Hematopoietic multipotent progenitor cell treated with erythropoietin and hydrocortisone succinate and interleukin-3 and kit ligand, for 17 days (in vitro differentiated cells): ENCODE measurements at regions not wholly inside any gene's neighbourhood (a gene's known extent, or its start where the extent isn't known, plus 50 kb on each side); places are given as distances from the start of the nearest gene placed in this dataset.

ENCODE experiments used
- DNase-seq: peaks from one replicate; pipeline ENCODE4 v3.0.0-alpha.2; 2015; ENCODE audit warnings: low spot score

DNA sequence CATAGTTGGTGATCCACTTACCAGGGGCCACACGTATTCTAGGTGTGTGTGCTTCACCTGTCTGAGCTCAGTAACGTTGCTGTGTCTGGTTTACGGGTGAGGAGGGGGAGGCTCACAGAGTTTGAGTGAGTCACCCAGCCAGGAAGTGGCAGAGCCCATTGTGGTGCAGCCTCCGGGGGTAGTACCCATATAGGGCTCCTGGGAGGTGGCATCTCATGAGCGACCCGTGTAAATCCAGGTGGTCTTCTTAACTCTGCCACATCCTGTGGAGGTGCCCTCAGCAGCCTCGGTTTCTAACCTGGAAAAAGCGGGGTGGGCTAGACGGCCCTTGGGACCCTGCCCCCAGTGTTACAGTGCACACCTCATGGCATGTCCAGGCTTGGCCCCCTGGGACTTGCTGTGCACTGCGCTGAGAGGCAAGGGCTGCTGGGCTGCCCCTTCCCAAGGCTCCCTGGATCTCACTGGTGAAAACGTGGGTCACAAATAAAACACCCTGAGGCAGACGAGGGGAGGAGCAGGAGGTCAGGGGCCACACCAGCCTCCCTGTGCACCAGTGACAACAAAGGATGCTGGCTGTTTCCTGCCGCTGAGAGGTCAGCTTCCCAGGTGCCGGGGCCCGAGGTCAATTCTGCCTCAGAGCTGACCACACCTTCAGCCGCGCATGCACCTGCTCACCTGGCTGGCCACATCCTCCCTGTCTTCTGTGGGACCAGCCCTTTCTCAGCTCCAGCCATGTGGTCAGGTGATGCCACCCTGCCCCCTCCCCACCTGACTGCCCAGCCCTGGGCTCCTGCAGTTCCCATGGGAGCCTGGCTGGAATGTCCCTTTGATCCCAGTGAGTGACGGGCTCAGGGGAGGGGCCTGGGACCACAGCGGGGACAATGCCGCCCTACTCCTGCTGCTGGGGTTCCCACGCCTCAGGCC, 305.1 kb downstream of the CTTN start:
- no peak for DNase-seq

DNA sequence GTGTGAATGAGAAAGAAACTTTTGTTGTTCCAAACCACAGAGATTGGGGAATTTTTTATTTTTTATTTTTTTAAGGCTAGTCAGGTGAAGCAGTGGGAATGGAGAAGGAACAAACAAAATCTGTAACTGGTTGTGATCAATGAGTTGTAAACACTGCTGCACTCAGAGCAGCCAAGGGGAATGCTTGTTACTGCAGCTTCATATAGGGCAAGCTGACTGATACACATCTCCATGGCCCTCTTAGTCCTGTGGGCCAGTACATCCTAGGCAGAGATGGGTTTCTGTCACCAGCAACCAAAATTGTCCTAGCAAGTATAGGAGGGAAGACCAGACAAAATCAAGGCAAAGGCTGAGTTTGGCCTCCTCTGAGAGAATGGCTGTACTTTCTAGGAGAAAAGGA, 306.8 kb downstream of the CTTN start:
- no peak for DNase-seq

DNA sequence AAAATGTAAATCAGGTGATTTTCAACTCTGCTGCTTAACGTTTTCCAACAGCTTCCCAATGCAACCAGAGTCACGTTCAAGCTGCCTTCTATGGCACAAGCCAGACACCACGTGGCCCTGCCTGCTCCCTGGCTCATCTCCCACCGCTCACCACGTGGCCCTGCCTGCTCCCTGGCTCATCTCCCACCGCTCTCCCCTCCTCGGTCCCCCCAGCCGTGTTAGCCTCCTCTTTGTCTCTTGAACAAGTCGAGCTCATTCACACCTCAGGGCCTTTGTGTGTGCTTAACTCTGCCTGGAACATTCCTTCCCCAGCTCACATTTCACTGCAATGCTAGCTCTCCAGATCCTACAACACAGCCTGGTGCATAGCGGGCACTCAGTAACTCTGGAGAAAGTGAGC, 307.6 kb downstream of the CTTN start:
- DNase-seq = no peak

DNA sequence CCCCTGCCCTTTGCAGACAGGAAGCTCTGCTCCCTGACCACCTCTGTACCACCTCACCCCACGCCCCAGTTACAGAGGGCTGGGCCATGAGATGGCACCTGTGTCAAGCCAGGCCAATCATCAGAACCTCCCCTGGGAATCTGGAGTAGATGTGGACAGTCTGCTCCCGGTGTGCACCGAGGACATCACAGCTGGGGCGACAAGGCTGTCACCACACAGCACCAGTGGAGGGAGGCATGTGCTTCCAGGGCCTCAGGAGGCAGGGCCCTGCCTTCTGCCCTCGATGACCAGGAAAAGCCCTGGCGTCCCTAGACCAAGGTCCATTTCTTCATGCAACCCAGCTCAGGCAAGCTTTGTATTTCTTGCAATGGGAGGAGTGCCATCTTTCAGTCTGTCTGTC, 309.5 kb downstream of the CTTN start:
- no peak for DNase-seq

DNA sequence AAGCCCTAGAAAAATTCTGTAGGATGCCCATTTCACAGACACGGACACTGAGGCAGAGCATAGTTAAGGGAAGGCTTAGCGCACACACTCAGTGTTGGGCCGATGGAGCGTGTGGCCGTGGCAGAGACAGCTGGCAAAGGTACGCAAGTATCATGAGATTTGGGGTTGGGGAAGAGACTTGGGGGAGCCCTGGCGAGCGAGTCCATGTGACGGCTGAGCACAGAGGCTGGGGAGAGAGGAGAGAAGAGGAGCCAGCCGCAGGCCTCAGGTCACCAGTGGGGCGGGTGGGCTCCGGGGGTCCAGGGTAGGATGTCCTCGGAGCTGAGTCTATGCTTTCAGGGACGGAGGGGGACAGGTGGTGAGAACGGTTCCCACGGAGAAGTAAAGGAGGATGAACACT, 311.3 kb downstream of the CTTN start:
- no peak for DNase-seq

DNA sequence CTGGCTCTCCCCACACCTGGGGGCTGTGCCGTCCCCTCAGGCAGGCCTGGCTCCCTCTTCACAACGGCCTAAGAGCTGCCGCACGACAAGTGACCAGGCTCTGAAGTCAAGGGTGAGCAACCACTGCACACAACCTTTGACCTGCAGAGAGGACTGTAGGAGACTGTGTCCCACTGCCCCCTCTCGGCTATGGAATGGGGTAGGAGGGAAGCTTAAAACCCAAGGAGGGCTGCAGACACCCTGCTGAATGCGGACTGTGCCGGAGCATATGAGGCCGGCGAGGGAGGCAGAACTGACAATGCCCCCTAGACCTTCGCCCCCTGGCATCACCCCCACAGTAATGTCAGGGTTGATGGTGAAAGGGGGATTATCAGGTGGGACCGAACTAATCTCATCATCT, 311.9 kb downstream of the CTTN start:
- no peak for DNase-seq

DNA sequence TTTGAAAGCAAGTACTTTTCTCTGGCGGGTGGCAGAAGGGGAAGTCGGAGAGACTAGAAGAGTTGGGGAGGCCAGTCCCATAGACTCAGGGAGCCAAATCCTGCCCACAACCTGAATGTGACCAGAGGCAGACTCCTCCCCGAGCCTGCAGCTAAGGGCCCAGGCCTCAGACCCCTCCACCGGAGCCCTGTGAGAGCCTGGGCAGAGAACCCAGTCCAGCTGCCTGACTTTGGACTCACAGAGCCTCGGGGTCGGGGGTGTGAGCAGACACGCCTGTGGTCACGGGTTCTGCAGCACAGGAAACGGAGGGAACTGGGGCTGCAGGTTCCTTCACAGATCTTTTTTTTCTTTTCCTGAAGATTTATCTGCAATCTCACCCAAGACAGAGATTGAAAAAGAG, 312.3 kb downstream of the CTTN start:
- no peak for DNase-seq

DNA sequence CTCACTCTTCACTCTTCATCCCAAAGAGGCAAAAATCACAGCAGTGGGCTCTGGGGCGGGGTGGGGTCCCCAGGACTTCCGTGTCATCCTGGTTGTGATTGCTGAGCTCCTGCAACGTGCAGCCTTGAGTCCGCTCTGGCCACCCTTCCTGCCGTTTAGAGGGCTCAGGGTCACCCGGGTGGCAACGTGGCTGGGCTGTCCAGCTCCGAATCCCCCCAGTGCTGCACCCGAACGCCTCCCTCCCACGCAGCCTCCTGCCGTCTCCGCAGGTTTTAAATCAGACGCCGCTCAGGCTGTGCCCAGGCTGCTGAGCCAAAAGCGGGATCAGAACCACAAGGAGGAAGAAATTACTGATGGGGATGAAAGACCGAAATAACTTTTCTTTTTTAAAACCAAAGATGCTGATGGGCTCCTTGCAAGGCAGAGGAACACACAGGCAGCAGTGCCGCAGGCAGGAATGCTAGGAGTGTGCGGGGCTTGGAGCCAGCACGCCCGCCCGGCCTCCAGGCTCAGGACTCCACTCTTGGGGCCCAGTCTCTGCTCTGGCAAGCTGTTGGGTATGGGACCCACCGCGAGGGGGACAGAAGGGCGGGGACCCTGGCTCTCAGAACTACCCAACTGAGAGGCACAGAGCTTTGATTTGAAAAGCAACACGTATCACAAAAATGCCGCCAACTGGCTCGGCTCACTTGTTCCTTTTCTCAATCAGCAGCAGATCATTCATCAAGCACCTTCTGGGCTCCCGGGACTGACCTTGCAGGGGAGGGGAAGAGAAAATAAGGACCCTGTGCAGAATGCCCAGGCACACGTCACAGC, 313.0 kb downstream of the CTTN start:
- no peak for DNase-seq

DNA sequence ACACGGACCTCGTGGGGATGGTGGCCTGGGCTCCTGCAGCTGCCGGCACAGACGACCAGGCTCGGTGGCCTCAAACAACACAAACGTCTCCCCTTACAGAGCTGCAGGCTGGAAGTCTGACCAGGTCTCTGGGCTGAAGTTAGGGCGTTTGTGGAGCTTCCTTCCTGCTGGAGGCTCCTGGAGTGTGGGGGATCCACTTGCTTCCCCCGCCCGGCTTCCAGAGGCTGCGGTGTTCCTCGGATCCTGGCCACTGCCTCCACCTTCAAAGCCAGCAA, 313.5 kb downstream of the CTTN start:
- DNase-seq = no peak

DNA sequence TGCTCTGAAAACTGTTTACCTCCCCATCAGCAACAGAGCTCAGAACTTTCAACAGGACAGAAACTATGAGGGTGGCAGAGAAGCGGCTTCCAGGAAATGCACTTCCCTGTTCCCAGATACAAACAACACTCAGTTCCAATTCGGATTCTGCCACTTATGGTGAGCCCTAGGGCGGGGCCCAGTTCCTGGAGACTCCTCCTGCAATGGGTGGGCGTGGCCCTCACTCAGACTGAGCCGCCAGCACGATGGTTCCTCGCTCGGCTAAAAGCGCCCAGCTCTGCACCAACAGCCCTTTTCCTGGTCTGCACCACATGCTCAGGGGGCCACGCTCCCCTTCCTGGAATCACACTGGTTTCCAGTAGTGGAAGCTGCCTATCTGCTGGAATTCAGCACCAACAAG, 314.1 kb downstream of the CTTN start:
- DNase-seq = no peak

DNA sequence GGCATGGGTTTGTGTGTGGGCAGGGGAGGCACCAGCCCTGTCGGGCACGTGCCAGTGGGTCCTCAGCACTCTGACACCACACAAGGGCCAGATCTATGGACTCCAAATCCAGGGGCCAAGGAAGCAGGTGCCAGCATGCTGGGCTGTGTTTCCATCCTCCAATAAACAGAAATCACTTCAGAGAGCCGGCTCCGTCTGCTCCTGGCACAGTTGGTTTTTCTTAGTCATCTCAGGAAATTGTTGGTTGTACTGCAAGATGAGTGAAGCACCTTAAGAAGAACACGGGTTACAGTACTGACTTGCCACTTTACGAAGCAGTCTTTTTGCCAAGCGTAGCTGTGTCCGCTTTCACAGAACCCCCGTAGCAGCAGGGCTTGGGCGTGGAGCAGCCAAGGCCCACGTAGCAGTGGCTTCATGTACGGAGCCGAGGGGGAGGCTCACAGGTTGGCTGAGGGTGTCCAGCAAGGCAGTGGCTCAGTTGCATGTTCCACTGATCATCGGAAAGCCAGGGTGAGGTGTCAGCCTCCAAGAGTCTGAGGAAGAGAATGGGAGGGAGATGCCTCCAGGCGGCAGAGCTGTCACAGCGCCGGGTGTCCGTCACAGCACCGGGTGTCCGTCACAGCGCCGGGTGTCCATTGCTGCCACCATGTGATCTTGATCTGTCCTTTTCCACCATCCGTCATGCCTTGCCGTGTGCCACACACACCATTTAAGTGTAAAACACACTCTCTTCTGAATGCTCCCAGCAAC, 314.9 kb downstream of the CTTN start:
- DNase-seq = no peak

DNA sequence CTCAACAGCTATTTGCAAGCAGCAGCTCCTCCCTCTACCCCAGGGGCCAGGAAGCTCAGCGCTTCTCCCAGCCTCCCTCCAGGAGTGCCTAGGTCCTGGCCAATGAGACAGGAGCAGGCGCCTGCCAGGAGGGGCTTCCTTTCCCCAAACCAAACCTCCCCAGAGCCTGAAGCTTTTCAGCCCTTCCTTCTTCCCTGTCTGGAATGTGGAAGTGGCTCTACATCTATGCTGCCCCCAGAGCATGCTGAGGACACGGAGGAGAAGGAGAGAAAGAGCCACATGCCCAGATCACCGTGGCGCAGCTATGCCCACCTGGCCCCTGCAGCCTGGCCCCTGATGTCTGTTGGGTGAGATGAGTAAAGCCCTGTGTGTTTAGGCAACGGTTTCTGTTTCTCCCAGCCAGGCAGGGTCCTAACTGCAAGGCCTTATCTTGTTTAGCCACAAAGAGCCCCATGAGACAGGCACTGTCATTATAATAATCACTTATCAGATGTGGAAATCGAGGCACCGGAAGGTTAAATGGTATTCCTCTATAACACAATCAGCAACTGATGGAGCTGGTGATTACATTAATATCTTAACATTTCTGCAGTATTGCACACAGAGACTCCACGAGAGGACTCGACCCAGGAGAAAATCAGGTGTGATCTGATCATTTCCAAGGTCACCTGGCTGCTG, 315.8 kb downstream of the CTTN start:
- no peak for DNase-seq

DNA sequence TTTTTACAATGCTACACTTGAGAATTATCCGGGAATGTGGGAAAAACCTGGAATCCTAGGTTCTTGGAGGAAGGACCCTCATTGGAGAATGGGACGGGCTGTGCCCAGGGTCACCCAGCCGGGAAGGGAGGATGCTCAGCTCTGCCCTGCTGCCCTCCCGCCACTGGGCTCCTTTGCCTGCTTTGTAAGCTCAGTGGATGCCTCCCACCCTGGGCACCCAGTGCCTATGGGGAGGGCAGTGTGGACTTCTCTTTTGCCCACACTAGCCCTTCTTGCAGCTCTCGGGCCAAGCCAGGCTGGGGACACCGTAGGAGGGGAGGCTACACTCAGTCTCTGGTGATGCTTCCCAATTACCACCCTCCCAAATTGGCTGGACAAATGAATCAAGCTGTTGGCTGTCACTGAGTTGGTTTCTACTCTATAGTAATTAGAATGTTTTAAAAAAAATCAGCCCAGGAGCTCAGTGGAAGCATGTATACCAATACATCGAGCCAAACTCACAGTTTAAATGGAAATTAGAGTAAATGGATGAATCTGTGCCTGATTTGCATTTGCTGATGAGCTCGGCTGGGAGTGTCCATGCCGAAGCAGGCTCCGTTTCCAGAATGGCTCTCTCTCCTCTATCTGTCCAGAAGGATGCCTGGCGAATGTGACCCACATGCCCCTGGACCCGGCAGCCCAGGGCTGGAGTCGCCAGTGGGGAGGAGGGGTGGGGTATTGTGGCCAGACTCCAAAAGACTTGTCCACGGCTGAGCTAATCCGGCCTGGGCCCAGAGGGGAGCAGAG, 317.0 kb downstream of the CTTN start:
- DNase-seq = no peak

DNA sequence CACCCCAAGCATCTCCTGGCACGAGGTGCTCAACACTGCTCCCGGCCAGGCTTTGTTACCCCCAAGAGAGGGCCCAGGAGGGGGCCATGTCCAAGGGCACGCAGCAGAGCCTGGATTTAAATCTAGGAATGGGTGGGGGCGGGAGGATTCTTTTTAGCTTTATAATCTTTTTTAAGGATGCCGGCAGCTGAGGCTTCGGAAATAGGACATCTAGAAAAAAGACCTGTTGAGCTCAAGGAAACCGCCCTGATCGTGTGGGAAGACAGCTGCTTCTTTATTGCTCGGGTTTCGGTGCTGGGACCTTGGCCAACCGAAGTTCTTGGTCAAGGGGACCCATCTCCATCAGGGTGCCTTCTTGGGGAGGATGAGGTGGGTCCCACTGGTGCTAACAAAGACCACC, 317.9 kb downstream of the CTTN start:
- DNase-seq = no peak

DNA sequence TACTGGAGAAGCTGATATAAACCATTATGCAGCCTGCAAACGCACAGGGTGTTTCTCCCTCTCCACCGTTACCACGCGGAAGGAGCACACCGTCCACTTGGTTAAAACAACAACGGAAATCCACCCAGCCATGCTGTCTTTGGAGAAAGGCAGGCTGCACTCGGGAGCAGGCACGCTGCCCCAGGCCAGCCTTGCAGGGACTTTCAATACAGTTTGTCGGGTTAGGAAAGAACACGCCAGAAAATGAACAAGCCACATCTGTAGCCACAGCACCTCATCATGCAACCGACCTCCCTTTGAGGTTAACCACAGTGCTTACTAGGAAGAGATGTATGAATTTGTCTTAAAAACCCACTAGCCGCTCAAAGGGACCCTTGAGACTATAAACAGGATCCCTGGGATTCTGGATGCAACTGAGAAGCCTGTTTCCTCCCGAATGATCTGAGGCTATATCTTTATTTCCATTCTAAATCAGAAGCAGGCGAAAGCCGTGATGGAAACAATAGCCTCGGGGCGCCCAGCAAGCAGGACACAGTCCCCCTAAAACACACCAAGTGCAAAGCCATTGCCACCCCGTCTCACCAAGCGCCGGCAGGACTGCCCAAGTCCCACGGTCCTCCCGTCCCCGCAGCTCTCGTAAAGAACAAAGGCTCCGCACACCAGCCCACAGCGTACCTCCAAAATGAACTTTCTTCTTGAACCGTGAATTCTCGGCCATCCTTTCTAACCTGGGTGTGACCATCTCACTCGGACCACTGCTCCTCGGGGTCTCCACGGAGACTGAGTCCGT, 318.9 kb downstream of the CTTN start:
- no peak for DNase-seq

DNA sequence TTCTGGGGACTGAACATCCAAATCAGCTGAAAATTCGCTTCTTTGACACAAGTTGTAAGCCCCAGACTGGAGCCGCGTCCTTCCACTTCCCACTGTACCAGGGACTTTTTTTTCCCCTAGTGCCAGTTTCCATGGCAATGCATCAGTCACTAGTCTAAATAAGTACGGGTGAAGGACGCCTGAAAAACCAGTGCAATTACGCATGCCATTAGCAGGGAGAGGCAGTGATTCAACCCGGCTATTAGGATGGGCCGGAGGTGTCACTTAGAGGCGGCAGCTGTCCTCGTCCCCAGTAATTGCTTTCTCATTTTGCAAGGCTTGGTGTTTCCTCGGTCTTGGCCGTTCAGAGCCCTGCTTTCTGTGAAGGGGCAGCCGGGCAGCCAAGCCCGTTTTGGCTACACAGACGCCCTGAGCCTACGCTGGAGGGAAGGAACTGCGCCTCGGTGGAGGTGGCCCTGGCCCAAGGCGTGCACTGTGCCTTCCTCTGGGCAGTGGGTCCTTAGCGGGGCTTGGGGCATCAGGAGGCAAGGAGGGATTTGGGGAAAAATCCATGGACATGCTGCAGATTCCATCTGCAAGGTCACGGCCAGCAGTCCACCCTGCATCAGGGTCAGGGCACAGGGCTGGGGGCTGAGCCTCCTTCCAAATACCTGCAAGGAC, 319.7 kb downstream of the CTTN start:
- no peak for DNase-seq

DNA sequence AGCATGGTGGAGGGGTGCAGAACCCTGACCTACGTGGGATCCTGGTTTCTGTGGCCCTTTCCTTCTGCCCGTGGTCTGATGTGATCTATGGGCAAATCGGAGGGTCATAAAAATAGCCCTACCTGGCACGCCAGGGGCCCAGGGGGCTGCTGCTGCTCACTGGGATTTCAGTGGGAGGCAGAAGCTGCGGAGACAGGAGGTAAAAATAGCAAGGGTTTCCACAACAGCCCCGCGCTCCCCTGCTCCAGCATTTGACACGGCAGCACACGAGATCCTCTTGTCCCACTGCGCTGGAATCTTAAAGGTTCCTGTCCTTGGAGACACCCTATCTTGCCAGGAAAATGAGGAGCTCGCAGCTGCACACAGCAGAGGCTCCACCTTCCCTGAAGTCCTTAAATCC, 321.2 kb downstream of the CTTN start:
- no peak for DNase-seq

DNA sequence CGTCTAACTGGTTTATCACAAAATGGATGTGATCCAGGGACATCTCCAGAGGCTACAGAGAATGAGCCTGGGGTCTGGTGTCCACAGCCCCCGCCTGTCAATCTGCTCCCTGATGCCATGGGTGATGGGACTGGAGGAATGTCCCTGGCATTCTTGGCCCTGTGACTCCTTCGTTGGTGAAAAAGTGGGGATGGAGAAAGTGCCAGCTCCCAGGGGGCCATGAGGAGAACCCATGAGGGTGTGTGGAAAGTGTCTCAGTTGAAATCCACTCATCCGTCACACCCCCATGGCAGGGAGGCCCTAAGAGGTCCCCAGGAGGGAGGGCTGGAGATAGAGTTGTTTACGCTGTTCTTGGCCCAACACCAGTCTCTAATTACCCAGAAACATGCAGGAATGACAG, 322.0 kb downstream of the CTTN start:
- DNase-seq = no peak

DNA sequence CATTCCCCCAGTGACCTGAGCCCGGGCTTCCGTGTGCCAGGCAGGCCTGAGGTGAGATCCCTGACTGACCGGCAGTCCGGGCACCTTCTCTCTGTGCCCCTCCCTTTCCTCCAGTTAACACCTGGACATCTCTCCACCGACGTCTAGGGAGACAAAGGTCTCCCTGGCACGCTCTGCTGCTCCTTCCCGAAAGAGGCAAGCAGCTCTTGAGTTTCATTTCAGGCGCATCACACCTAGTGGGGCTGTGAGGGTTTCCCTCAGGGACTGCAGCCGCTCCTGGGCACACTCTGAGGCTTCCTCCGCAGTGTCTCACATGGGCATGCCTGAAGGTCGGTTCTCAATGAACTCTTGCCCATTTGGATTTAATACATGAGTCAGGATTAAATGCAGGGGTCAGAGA, 322.7 kb downstream of the CTTN start:
- no peak for DNase-seq

DNA sequence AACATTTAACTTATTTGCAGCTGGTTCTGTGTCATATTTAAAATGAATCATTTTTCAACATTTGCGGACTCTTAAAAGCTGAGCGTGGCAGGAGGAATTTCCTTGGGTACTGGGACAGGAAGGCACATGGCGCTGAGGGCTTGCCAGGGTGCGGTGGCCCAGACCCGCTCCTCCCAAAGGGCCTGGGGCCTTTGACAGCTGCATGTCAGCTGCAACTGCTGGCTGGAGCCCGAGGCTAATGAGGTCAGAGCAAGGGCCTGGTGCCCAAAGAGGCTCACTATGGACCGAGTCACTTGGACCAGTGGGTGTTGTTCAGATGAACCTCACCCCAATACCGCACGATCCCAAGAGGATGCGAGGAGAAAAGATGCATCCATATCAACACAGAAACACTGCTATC, 326.9 kb downstream of the CTTN start:
- DNase-seq = no peak
